ENCODE measurements at regions not wholly inside any gene's neighbourhood (a gene's known extent, or its start where the extent isn't known, plus 50 kb on each side); places are given as distances from the start of the nearest gene placed in this dataset.

- no peak for ATAC-seq (ENCODE audit: low read depth)
- POLR2A ChIA-PET (ENCODE audit: unreplicated experiment), result no interaction called here
- no peaks in the 10 kb centered on the region for H3K9me1 ChIP-seq (ENCODE audit: insufficient read depth, low read length)
Measured at GRCh38 chr4:23015821-23016220, 323.1 kb downstream of the GBA3 start.

More at GRCh38 chr4:23015821-23016220, 323.1 kb downstream of the GBA3 start:
- Histone ChIP-seq H3K79me1 (ENCODE audit: low read depth in 1 of 2, low read length in 2 of 2) (no peaks in the 10 kb centered on the region), H2BK15ac (ENCODE audit: low read depth, low read length) (no peak overlapping the region), H4K8ac (ENCODE audit: low read depth in 2 of 2, low read length in 2 of 2) (no peak overlapping the region), H2AFZ (replicated peaks; ENCODE audit: low read length, poor library complexity) (no peak overlapping the region), H3K56ac (ENCODE audit: extremely low read depth, insufficient read depth, low read length) (no peak overlapping the region), H3K14ac (replicated peaks; ENCODE audit: low read depth, low read length) (no peak overlapping the region), H3K9me3 (ENCODE audit: control insufficient read depth, insufficient read depth, low read length) (no peaks in the 10 kb centered on the region), H3K4me3 (ENCODE audit: insufficient read depth, low read depth, low read length) (no peak overlapping the region), H3K4me1 (ENCODE audit: control insufficient read depth, insufficient read depth, low read length) (no peaks in the 10 kb centered on the region), H2AK9ac (replicated peaks; ENCODE audit: low read depth, low read length, poor library complexity) (no peak overlapping the region), H3K18ac (ENCODE audit: low read depth, low read length) (no peak overlapping the region), H4K5ac (ENCODE audit: low read depth, low read length) (no peak overlapping the region), H3K23ac (ENCODE audit: low read depth, low read length) (no peak overlapping the region), H4K91ac (ENCODE audit: insufficient read depth, low read depth, low read length) (no peak overlapping the region), H3K4me2 (ENCODE audit: low read depth, low read length) (no peak overlapping the region), H2BK5ac (ENCODE audit: low read depth, low read length, poor library complexity, severe bottlenecking) (no peak overlapping the region), H3K9ac (ENCODE audit: low read depth, low read length) (no peak overlapping the region), H4K20me1 (ENCODE audit: insufficient read depth, low read length) (no peaks in the 10 kb centered on the region), H3K36me3 (ENCODE audit: control insufficient read depth, insufficient read depth, low read length) (no peaks in the 10 kb centered on the region), H3K27me3 (ENCODE audit: control insufficient read depth, insufficient read depth, low read length) (no peaks in the 10 kb centered on the region), H2AK5ac (ENCODE audit: low read depth, low read length) (no peak overlapping the region), H3K4ac (ENCODE audit: low read depth, low read length) (no peak overlapping the region), H2BK120ac (ENCODE audit: low read depth, low read length) (no peak overlapping the region), H3K27ac (ENCODE audit: insufficient read depth, low read length) (no peak overlapping the region), H2BK20ac (ENCODE audit: low read depth, low read length) (no peak overlapping the region)
- TF ChIP-seq RCOR1 (IDR thresholded peaks at IDR 0.05; ENCODE audit: insufficient replicate concordance, low read length), result no peak
- no peak for TF ChIP-seq NFE2L2 (IDR thresholded peaks at IDR 0.05; ENCODE audit: low read depth, low read length)
- TF ChIP-seq CTCF (conservative IDR thresholded peaks at IDR 0.05; ENCODE audit: low read depth, low read length), result no peak
- no peak for TF ChIP-seq CEBPB (IDR thresholded peaks at IDR 0.05; ENCODE audit: low read depth, low read length)
- TF ChIP-seq MXI1 (IDR thresholded peaks at IDR 0.05; ENCODE audit: borderline replicate concordance, low read depth, low read length), result no peak
- TF ChIP-seq CHD1 (IDR thresholded peaks at IDR 0.05; ENCODE audit: low read depth, low read length), result no peak
- TF ChIP-seq MAFK (IDR thresholded peaks at IDR 0.05; ENCODE audit: low read depth, low read length), result no peak
- no peak for TF ChIP-seq SMC3 (IDR thresholded peaks at IDR 0.05; ENCODE audit: low read depth, low read length)
- TF ChIP-seq USF2 (IDR thresholded peaks at IDR 0.05; ENCODE audit: low read depth, low read length), result no peak
- TF ChIP-seq BHLHE40 (IDR thresholded peaks at IDR 0.05; ENCODE audit: low read depth, low read length), result no peak
- no peak for TF ChIP-seq POLR2A (IDR thresholded peaks at IDR 0.05; ENCODE audit: low read depth, low read length)
- TF ChIP-seq FOS (IDR thresholded peaks at IDR 0.05; ENCODE audit: low read depth, low read length), result no peak
- TF ChIP-seq RFX5 (IDR thresholded peaks at IDR 0.05; ENCODE audit: low read depth, low read length), result no peak
- no peak for TF ChIP-seq ELK1 (IDR thresholded peaks at IDR 0.05; ENCODE audit: borderline replicate concordance, low read depth, low read length)
- TF ChIP-seq RAD21 (IDR thresholded peaks at IDR 0.05; ENCODE audit: low read length), result no peak
- no peak for TF ChIP-seq MAZ (IDR thresholded peaks at IDR 0.05; ENCODE audit: borderline replicate concordance, low read depth, low read length)
- dilution Hi-C loops (cut with HindIII; ENCODE audit: low sequenced_read_pairs, unreplicated experiment), result no loop called here
- CTCF ChIA-PET, result no interaction called here
- no TSS peak for BruUV-seq (replicated peaks)
- DNase-seq, result no peak
- intact Hi-C loops (cut with micrococcal nuclease), result no loop called here
- in situ Hi-C loops (cut with MboI; ENCODE audit: low sequenced_read_pairs), result no loop called here
